Spleen (tissue), 11 donors: ENCODE measurements at regions not wholly inside any gene's neighbourhood (a gene's known extent, or its start where the extent isn't known, plus 50 kb on each side); places are given as distances from the start of the nearest gene placed in this dataset.

Experiments used
- DNase-seq: peaks from one replicate; pipeline ENCODE4 v3.0.0-alpha.2; 2020
- H3K27ac ChIP-seq, 8 donors: fragments of 200-600 bp; sonication (generic) in 7 of 8; 1 replicate in 4 of 8; 2 replicates in 4 of 8; pipeline versions ENCODE4 v1.5.0 to v1.8.0; 2016 to 2021; ENCODE audit warnings: inconsistent platforms in 4 of 8, mild to moderate bottlenecking in 4 of 8, moderate library complexity in 1 of 8
- H3K27me3 ChIP-seq, 7 donors: fragments of 200-600 bp; sonication (generic) in 6 of 7; replicated peaks in 1 of 7; 1 replicate in 4 of 7; 2 replicates in 3 of 7; pipeline versions ENCODE4 v1.5.0 to v1.8.0; 2016 to 2021; ENCODE audit warnings: inconsistent platforms in 3 of 7, mild to moderate bottlenecking in 1 of 7
- H3K36me3 ChIP-seq, 6 donors: fragments of 200-600 bp; sonication (generic) in 5 of 6; 1 replicate in 4 of 6; 2 replicates in 2 of 6; pipeline versions ENCODE4 v1.5.0 to v1.8.0; 2016 to 2021; ENCODE audit warnings: inconsistent platforms in 2 of 6
- H3K4me1 ChIP-seq, 6 donors: fragments of 200-600 bp; sonication (generic) in 5 of 6; 1 replicate in 3 of 6; 2 replicates in 3 of 6; pipeline versions ENCODE4 v1.5.0 to v1.8.0; 2016 to 2021; ENCODE audit warnings: inconsistent platforms in 3 of 6
- H3K4me3 ChIP-seq, 8 donors: fragments of 200-600 bp; sonication (generic) in 7 of 8; 1 replicate in 4 of 8; 2 replicates in 4 of 8; pipeline versions ENCODE4 v1.5.0 to v1.8.0; 2016 to 2021; ENCODE audit warnings: inconsistent platforms in 4 of 8, mild to moderate bottlenecking in 4 of 8, moderate library complexity in 2 of 8
- H3K9me3 ChIP-seq, 8 donors: fragments of 200-600 bp; sonication (generic) in 7 of 8; 1 replicate in 4 of 8; 2 replicates in 4 of 8; pipeline versions ENCODE4 v1.5.0 to v1.8.0; 2016 to 2021; ENCODE audit warnings: inconsistent platforms in 4 of 8
- CTCF ChIP-seq, 11 experiments: fragments of 200-600 bp in 7 of 11; fragments of 450-650 bp in 4 of 11; sonication (generic) in 4 of 11; IDR thresholded peaks in 8 of 11; conservative IDR thresholded peaks in 3 of 11; 1 replicate in 7 of 11; 2 replicates in 4 of 11; pipeline versions ENCODE4 v1.4.0 to v1.8.0; 2016 to 2021; ENCODE audit warnings: antibody characterized with exemption in 11 of 11, inconsistent platforms in 4 of 11, mild to moderate bottlenecking in 1 of 11
- POLR2A ChIP-seq, 3 donors: fragments of 450-650 bp; IDR thresholded peaks; one replicate each; pipeline ENCODE4 v1.5.1; 2017; ENCODE audit warnings: antibody characterized with exemption in 3 of 3, mild to moderate bottlenecking in 1 of 3
- POLR2AphosphoS5 ChIP-seq, 3 donors: sonication (generic); formaldehyde crosslinking; IDR thresholded peaks; one replicate each; pipeline ENCODE4 v1.5.1; 2017; ENCODE audit warnings: antibody characterized with exemption in 3 of 3
- WGBS, 5 donors: extraction: QIAGEN DNeasy Blood & Tissue Kit in 3 of 5; methylation state at CpG; one replicate each; pipeline versions ENCODE4 v1.1.5 to v1.1.7; 2013 to 2018; 5-methylcytosine and 5-hydroxymethylcytosine counted together
- intact Hi-C: fragments of 100-400 bp; cut with DNase I; formaldehyde crosslinking; loops from one replicate; pipeline ENCODE4 v1.15.0; 2023; ENCODE audit warnings: low total_unique reads
- donor health status: healthy with polysubstance abuse.
- donor health status: DM: no; HTN: no; CAD: no; lungs with moderate emphysema.
- donor health status: DM: no; HTN: no; CAD: no.
- donor health status: Bipolar disorder and iron deficiency.
- donor health status: healthy.
- donor health status: DM: no; HTN: no; CAD: no.
- donor health status: DM: yes; HTN: yes; CAD: no.

- intact Hi-C loops, result no loop called here
- Histone ChIP-seq H3K9me3 (no peaks in the 10 kb centered on the region), H3K27me3 (no peaks in the 10 kb centered on the region), H3K27ac (no peak overlapping the region), H3K36me3 (no peaks in the 10 kb centered on the region), H3K4me3 (no peak overlapping the region), H3K4me1 (no peaks in the 10 kb centered on the region)
- DNase-seq, result no peak
- 84 to 97% (median 88%) methylated on average over 2 of the region's 2 CpGs for WGBS, 5 donors
- TF ChIP-seq POLR2AphosphoS5 (IDR thresholded peaks at IDR 0.05) (no peak), POLR2A (IDR thresholded peaks at IDR 0.05) (no peak), CTCF (IDR thresholded peaks at IDR 0.05 in 8 of 11, conservative IDR thresholded peaks at IDR 0.05 in 3 of 11) (no peak)
Observed at GRCh38 chr2:84158605-84159004, 300.5 kb downstream of the SUCLG1 start.

- Histone ChIP-seq H3K9me3 (no peaks in the 10 kb centered on the region), H3K4me1 (no peaks in the 10 kb centered on the region), H3K27ac (no peak overlapping the region), H3K4me3 (no peak overlapping the region), H3K27me3 (no peaks in the 10 kb centered on the region), H3K36me3 (no peaks in the 10 kb centered on the region)
- intact Hi-C loops, result no loop called here
- 60 to 78% (median 69%) methylated on average over 2 of the region's 2 CpGs for WGBS, 5 donors
- no peak for TF ChIP-seq CTCF (IDR thresholded peaks at IDR 0.05 in 8 of 11, conservative IDR thresholded peaks at IDR 0.05 in 3 of 11)
- no peak for TF ChIP-seq POLR2AphosphoS5 (IDR thresholded peaks at IDR 0.05)
- no peak for TF ChIP-seq POLR2A (IDR thresholded peaks at IDR 0.05)
- no peak for DNase-seq
Observed at GRCh38 chr2:84152462-84152861, 306.6 kb downstream of the SUCLG1 start.

GRCh38 chr2:84144345-84144744 is 314.7 kb downstream of the SUCLG1 start:
- Histone ChIP-seq H3K4me3 (no peak overlapping the region), H3K27me3 (no peaks in the 10 kb centered on the region), H3K9me3 (no peaks in the 10 kb centered on the region), H3K27ac (no peak overlapping the region), H3K4me1 (no peaks in the 10 kb centered on the region), H3K36me3 (no peaks in the 10 kb centered on the region)
- no peak for TF ChIP-seq POLR2A (IDR thresholded peaks at IDR 0.05)
- TF ChIP-seq CTCF (IDR thresholded peaks at IDR 0.05 in 8 of 11, conservative IDR thresholded peaks at IDR 0.05 in 3 of 11), result no peak
- TF ChIP-seq POLR2AphosphoS5 (IDR thresholded peaks at IDR 0.05), result no peak
- no peak for DNase-seq
- WGBS, 5 donors, result 74 to 92% (median 86%) methylated on average over 4 of the region's 4 CpGs
- intact Hi-C loops, result no loop called here

- Histone ChIP-seq H3K4me3 (no peak overlapping the region), H3K27me3 (no peaks in the 10 kb centered on the region), H3K36me3 (no peaks in the 10 kb centered on the region), H3K9me3 (no peaks in the 10 kb centered on the region), H3K27ac (no peak overlapping the region), H3K4me1 (no peaks in the 10 kb centered on the region)
- TF ChIP-seq CTCF (IDR thresholded peaks at IDR 0.05 in 8 of 11, conservative IDR thresholded peaks at IDR 0.05 in 3 of 11) (no peak), POLR2A (IDR thresholded peaks at IDR 0.05) (no peak)
- WGBS, 5 donors, result 68 to 88% (median 78%) methylated on average over 3 of the region's 3 CpGs
- intact Hi-C loops, result no loop called here
- no peak for DNase-seq
Observed at GRCh38 chr2:84137034-84137433, 322.0 kb downstream of the SUCLG1 start.
